DND-41 (cell line): ENCODE measurements at regions not wholly inside any gene's neighbourhood (a gene's known extent, or its start where the extent isn't known, plus 50 kb on each side); places are given as distances from the start of the nearest gene placed in this dataset.

Source experiments
- CTCF ChIP-seq: IDR thresholded peaks from 2 replicates; pipeline ENCODE4 v1.5.1; 2012; ENCODE audit warnings: borderline replicate concordance, low read length, moderate library complexity, mild to moderate bottlenecking; ENCODE audit not compliant: poor library complexity, severe bottlenecking; ENCODE audit errors: extremely low read depth
- EZH2 ChIP-seq: IDR thresholded peaks from 3 replicates; pipeline ENCODE4 v1.6.1; 2012; ENCODE audit warnings: borderline replicate concordance, low read depth, mild to moderate bottlenecking, moderate library complexity, low read length, inconsistent platforms; ENCODE audit not compliant: severe bottlenecking

DNA sequence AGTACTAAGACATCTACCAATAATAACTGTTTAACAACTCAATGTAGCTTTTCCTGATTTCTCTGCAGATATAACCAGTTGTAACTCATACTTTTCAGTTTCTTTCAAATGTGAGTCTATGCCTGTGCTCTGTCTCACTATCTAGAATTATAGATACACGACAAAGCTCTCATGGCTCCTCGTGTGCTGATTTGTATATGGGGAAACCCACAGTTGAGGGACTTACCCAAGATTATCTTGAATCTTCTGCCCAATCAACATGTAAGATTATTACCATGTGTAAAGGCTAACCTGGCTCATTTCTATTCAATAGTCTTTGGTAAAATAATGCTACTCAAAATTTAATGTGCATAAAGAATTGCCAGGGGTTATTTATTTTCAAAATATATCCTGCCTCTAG, 554.4 kb downstream of the FBXO15 start:
- TF ChIP-seq CTCF (no peak), EZH2 (no peak)
